ENCODE measurements at regions not wholly inside any gene's neighbourhood (a gene's known extent, or its start where the extent isn't known, plus 50 kb on each side); places are given as distances from the start of the nearest gene placed in this dataset.

DNA sequence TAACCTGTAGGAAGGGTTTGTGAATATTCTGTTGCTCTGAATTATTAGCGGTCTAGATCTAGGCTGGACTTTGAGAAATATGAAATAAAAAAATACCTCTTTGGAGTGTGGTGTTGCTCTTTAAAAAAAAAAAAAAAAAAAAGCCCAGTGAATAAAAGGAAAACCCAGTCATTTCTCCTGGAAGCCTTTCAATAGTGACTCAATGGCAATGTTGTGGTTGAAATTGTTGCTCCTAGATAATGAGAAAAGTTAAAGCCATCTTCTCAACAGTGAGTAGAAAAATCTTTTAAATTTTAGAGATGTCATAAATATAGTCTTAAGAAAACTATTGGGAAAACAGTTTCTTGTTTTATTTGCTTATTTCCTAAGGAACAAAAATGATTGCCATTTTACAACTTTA lies 135.3 kb downstream of the RFC3 start:
- DNase-seq (ENCODE audit: low read depth), result peak; percentile 47

DNA sequence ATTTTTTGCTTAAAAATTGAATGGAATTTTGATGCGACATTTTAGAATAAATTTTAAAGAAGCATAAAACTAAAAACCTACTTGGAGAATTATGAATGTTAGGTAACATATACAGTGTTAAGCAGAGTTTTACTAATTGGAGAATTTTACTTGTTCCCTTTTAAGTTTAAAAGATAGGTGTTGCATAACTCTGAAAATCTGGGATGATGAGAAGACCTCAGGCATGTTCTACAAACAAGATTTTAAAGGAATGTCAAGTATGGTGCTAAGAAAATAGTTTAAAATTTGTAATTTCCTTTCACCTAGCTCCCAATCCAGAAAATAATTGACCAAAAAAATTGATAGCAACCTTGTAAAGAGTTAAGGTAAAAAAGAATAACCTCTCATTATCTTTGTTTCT lies 135.8 kb downstream of the RFC3 start:
- no peak for DNase-seq (ENCODE audit: low read depth)

DNA sequence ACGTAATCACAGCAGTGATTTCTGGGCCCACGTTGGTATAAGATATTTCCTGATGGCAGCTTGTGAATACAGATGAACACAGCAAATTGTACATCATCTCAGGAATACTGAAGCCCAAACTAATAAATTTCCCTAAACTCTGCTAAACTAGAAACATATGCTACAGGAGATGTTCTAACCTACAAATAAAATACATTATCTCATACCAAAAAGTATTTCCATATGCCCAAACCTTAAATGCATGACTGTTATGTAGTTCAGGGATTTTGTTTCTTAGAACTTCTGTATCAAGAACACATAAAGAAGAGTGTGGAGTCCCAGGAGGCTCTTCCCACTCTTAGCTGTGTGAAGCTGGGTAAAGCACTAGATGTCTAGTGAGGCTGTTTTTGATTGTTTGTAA lies 138.4 kb downstream of the RFC3 start:
- DNase-seq (ENCODE audit: low read depth), result no peak

DNA sequence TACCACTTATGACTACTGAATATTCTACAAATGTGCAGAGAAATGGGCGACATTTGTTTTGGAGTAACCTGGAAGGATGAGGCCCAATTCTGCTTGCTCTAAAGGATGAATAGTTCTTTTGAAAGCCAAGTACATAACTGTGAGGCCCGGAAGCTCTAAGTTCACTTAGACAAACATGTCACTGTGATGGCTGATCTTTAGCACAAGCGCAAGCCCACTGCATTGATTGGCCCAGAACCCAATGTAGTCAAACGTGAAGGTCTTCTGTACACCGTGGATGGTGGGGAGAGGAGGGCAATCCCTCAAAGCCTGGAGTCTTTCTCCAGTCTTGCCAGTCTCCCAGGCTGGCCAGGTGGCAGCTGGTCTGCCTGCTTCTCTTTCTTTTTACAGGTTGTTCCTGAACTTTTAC lies 139.6 kb downstream of the RFC3 start:
- DNase-seq (ENCODE audit: low read depth), result no peak

DNA sequence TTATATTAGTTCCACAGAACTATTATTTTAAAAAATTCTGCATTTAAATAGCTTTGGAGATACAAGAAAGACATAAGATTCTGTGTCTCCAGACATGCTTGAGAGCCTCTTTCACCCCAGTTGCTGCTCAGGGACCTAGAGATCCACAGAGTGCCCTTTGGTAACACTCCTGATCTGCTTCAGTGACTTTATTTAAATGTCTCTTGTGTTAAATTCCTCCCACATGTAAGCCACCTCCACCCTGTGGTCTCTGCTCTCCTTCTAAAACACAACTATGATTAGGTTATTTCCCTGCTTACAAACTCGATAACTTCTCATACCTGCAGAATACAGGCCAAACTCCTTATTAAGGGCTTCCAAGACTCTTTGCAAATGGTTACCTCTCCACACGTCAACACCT lies 141.0 kb downstream of the RFC3 start:
- no peak for DNase-seq (ENCODE audit: low read depth)

DNA sequence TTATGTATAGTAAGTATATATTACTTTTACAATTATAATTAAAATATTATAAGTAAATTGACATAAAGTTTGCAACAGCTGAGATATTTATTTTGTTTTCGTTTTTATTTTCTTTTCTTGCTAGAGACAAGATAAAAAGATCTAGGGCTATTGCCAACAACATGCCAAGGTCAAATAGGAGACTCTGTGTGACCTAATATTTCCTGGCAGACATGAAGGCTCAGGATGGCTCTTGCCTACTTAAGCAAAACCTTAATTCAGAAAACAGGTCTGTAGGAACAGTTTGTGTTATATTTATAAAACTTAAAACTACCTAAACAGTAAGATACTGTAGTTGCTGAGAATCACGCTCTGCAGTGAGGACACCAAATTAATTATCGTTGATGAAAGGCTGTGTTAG lies 145.2 kb downstream of the RFC3 start:
- DNase-seq (ENCODE audit: low read depth), result no peak

DNA sequence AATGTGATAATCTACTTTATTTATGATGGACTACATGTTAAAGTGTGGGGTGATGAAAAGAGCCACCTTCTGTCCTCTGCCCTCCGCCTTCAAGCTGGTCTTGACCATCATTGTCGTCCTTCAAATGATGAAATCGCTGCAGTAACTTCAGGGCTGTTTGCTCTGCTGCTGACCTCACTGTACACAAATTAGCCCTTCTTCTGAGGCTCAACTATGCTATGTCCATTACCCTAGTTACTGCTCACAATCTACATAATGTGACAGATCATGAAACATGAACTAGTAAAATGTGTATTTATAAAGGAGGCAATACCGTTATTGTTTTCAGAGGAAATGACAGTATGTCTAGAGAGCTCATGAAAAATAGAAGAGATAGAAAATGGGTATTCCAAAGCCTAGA lies 145.9 kb downstream of the RFC3 start:
- DNase-seq (ENCODE audit: low read depth), result no peak

DNA sequence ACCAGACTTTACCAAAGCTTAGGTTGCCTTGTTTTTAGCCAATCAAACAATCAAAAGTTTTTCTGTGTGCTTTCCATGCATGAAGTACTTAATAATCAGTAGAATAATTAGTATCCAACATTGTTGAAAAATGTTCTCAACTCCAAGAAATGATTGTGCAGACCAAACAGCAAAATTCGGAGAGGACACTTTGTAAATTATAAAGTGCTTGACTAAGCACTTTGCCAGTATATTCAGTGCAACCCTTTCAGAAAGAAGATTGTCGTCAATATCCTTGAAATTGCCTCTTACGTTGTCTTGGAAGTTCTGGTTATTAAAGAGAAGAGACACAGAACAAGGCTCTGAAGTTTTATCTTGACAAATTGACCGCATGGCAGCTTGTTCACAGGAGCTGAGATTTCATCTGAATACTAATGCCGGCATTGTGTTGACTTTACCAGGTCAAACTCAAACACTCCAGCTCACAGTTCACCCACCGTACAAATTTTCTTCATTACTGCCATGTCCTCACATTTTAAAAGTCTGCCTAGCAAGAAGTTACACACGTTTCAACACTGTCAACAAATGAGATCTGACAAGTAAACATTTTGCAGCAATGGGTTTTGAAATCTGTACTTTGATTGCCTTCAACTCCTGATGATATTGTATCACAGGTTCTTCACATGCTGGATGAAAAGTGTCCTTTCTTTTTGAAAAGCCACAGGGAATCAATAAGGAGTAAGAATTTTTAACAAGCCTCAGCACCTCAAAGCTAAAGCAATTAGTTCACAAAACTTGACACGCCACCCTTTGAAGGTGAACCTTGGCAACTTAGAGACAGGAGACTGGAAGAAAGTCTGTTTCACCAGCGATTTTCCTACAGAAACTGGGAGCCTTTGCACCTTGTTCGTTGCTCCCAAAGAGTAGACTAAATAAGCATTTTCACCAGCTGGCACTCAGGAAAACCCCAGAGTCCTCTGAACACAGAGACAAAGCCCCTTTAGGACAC lies 150.9 kb downstream of the RFC3 start:
- no peak for DNase-seq (ENCODE audit: low read depth)

DNA sequence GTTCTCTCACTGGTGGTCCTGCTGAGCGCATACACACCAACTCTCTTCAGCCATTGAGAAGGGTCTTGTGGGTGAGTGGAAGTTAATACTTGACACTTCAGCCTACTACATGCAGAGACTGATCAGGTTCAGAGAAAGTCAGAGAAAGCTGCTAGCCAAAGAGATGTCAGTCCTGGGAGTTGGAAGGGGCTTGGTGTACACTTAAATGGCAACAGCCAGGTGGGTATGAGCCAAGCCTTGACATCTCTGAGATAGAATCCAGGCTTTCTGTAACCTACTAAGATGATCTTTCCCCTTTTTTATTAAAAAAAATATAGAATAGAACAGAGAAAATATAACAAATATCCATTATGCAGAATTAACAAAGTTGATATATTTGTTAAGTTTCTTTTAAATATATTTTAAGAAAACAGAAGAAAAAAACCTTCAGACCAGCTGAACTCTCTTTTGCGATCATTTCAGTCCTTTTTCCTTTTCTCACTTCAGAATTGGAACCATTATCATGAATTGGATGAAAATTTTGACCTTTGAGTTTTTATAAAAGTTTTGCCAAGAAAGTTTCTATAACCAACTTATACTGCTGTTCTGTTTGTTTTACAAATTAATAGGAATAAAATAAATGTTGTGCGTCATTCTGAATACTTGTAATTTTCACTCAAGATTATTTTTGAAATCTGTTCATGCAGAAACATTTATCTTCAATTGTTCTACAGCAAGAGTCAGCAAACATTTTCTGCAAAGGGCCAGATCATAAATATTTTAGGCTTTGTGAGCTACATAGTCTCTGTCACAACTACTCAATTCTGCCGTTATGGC lies 153.0 kb downstream of the RFC3 start:
- no peak for DNase-seq (ENCODE audit: low read depth)

DNA sequence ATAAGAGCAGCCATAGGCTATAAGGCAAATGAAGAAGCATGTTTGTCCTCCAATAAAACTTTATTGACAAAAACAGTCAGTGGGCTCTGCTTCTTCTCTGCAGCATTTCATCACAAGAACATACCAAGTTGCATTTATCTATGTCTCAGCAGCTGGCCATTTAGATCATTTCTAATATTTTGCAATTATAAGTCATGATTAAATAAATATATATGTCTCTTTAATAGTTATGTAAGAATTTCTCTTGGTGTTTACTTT lies 153.5 kb downstream of the RFC3 start:
- no peak for DNase-seq (ENCODE audit: low read depth)

DNA sequence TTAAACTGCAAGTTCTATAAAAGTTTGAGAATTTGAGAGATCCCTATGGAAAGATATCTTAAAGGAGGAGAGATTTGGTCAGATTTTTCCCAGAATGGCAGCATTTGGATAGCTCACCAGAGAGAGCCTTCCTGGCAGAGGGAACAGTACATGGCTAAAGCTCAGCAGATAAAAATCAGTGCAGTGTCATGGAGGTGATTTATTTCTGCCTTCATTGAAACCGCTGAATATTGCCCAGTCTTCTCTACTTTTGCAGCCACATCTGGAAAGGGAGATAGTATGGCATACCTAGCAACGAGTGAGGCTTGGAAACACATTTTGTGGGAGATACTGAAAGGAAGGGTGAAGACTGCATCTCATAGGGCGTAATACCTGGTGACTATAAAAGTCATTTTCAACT lies 155.2 kb downstream of the RFC3 start:
- no peak for DNase-seq (ENCODE audit: low read depth)

DNA sequence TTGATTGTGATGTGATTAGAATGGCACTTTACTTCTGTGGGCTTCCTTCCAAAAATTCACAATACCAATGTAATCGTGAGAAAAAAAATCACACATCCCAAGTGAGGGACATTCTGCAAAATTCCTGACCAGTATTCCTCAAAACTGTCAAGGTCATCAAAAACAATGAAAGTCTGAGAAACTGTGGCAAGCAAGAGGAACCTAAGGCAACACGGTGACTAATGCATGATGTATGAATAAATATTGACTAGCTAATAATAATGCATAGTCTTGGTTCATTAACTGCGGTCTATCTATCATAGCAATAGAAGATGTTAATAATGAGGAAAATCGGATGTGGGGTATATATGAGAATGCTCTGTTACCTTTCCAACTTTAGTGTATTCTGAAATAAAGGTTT lies 159.0 kb downstream of the RFC3 start:
- no peak for DNase-seq (ENCODE audit: low read depth)

DNA sequence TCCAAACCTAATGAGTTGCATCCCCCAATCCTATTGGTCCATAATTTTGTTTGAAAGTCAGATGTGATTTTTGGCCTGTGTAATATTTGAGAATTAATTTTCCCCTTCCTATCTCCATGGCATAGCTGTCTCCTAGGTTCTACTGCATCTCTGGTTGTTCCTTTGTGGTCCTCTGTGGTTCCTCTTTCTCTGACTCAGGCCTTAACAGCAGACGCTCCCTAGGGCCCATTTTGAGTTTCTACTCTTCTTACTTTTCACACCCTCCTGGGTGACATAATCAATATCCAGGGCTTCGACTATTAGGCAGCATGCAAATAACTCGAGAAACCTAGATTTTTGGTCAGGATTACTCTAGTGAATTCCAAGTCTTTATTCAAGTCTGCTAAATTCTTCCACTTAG lies 160.7 kb downstream of the RFC3 start:
- no peak for DNase-seq (ENCODE audit: low read depth)

DNA sequence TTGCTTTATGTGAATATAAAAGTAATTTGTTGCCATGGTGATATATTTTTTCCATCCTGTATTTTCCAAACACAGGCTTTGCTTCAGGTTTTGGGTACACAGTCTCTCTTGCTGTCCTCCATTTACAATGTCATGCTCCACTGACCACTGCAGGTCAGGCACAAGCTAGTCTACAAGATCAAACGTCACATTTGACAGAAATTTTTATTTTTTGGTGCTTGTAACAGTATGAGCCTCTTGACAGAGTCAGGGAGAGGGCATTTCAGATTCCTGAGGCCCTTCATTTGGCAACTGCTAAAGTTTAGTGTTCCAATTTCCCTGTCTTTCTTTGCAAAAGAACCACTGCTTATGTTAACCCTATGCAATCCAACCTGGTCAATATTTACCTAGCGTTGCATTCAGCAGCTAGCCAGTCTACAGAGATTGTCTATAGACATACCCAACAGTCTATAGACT lies 175.0 kb downstream of the RFC3 start:
- DNase-seq (ENCODE audit: low read depth), result no peak

DNA sequence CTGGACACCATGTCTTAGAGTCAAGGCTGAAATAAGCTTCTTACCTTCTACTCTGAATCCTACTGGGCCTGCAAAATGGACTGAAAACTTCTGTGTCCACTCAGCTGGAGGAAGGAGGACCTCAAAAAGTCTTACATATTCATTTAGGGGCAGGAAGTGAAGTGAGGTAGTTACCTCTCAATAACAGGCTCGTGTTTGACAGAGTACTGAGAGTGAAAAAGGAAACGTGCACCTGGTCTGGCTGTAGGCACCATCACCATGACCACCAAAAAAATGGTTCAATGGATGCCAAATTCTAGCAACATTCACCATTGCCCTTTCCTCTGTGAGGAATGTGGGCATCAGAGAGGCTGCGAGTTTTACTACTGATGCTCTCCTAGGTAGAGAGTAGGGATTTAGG lies 176.2 kb downstream of the RFC3 start:
- DNase-seq (ENCODE audit: low read depth), result no peak

DNA sequence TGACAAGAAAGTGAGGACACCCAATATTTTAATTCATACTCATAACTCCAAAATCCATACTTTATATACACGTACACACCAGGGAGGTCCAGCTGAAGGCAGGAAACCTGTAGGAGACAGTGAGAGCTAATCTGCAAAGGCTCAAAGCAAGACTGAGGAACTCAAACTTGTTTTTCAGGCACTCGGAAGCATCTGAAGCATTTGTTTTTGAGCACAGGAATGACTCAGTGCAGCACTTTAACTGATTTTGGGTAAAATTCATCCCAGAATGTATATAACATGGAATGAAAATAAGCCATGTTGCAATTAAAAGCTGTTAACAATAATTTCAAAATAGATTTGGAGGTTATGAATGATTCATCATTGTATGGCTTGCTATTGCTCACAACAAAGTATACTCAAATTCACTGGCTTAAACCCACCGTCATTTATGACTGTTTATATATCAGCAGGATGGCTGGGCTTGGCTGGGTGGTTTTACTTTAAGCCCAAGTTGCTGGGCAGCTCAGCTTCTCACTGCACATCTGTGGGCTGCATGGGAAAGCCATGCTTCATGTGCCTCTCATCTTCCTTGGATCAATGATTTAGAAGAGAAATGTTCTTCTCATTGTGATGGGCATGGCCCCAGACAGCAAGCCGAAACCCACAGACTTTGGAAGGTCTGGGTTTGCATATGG lies 177.0 kb downstream of the RFC3 start:
- no peak for DNase-seq (ENCODE audit: low read depth)

DNA sequence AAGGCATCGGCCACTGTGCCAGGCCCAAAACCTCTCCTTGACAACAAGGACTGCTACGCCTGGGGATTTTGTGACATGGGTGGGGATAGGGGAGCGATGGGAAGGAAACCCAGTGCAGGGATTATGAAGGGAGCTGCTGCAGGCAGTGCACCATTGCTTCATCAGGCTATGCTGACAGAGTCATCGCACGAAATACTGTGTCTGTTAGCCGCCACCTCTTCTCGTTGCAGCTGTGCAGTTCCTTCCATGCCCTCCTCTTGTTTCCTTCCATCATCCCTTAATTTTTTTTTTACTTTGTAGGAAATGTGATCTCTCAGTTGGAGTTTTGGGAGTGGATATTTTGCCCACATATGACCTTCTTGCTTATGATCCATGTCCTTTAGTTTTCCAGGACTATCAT lies 178.7 kb downstream of the RFC3 start:
- DNase-seq (ENCODE audit: low read depth), result no peak

DNA sequence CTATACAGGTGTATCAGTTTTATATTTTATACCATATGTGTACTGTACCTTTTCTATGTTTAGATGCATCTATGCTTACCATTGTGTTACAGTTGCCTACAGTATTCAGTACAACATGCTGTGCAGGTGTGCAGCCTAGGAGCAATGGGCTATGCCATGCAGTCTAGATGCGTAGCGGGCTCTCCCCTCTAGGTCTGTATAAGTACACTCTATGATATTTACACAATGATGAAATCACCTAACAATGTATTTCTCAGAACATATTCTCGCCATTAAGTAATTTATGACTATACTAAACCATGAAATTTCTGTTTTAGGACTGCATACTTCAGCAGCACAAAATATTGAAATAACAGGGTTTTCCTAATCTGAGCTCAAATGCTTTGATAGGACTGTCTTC lies 179.6 kb downstream of the RFC3 start:
- no peak for DNase-seq (ENCODE audit: low read depth)

DNA sequence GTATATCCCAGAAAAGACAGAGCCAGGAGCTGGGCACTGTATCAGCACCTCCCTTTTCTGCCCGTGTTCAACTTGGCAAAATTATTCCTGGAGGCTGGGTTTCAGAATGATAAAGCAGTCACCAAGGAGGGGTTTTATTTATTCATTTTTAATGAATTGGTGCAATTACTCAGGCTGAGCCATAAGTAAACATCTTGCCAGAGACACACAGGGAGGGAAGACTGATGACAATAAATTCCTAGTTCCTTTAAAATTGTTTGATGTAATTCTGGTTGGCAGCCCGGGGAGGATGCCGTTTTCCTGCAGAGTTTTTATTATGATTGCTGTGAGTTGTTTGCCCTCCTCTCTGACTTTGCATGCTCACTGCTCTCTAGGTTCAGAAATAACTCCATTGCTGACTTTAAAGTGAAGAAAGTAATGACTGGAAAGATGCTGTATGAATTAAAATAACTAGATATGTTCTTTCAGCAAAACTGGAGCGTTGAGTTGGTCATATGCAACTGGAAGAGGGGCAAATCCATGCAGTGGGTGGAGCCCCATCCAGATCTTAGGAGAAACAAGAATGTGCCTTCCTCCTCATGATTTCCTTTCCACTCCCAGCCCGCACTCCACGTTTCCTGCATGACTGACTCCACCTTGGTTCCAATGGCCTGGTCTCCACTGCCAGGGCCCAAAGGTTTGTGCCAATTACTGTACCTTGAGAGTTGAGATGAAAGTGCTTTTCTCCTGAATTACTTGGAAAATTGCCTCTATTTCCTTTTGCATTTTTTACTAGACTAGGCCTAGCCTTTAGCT lies 182.1 kb downstream of the RFC3 start:
- no peak for DNase-seq (ENCODE audit: low read depth)

DNA sequence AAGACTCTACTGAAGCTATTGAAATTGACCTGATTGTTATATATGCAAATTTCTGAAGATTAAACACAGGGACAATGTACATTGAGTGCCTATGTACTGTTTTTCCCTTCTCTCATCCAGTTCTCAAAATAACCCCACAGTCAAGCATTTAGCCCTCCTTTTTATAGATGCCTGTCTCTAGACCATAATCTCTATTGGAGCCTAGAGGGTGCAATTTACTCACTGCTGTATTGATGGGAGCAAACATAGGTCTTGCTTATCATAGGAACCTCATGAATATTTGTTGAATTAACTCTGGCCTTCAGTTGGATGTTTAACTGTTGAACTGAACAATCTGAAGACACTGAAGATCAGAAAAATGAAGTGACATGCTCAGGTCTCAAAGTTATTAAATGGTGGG lies 183.0 kb downstream of the RFC3 start:
- no peak for DNase-seq (ENCODE audit: low read depth)

DNA sequence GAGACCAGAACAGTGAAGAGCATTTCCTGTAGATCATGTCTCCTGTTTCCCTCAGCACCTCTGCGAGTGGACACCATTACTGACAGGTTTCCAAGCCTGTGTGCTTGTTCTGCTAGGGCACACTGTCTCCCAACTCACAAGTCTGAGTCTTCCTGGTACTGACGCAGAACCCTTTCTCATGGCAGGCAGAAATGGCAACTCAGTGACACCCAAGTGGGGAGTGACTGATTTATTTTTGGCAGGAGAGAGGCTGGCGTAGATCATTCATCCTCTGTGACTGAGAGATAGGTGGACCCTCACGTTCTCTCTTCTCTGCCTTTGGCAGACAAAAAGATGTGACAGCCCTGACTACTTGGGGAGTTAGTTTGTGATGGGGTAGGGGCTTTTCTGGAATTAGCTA lies 183.4 kb downstream of the RFC3 start:
- DNase-seq (ENCODE audit: low read depth), result no peak

DNA sequence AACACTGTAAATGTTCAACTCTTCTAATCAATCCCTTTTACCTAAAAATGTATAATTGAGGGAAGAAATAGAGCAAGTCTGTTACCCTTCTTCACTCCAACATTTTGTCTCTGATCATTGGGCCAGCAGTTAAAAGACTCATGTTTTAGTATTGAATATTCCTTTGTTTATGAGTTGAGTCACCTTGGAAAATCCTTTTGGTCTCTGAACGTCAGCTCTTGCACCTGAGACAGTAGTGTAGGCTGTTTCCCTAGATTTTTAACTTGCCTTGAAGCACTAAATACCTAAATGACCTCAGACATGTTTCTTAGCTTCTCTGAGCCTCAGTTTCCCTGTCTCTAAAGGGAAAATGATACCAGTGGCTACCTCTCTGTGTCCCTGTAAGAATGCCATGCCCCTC lies 184.2 kb downstream of the RFC3 start:
- no peak for DNase-seq (ENCODE audit: low read depth)
